ENCODE measurements at regions not wholly inside any gene's neighbourhood (a gene's known extent, or its start where the extent isn't known, plus 50 kb on each side); places are given as distances from the start of the nearest gene placed in this dataset.

DNA sequence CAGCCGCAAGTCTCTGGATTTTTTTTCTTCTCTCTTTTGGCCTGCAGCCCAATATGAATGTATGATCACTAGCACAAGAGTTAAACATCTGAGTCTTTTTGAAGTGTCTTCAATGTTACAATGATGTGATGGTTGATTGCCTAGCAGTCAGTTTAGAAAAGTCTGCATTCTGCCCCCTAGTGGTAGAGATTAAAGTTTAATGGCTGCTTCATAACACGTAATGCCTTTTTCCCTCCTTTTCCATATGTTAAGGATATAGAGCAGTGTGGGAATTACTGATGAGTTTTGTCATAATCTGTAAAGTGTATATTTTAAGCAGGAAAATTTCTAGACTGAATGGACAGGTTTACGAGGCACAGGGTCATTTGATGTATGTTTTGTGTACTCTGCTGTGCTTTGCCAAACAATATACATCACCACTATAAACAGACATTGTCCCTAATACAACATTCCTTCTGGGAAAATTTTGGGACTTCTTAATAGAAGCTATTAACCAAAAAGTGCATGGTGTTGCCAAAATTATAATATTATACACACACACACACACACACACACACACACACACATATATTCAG lies 1038.5 kb upstream of the NR2F2 start (continued):
- TF ChIP-seq, protein P1, sequence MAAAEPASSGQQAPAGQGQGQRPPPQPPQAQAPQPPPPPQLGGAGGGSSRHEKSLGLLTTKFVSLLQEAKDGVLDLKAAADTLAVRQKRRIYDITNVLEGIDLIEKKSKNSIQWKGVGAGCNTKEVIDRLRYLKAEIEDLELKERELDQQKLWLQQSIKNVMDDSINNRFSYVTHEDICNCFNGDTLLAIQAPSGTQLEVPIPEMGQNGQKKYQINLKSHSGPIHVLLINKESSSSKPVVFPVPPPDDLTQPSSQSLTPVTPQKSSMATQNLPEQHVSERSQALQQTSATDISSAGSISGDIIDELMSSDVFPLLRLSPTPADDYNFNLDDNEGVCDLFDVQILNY (CRISPR knock-in tag; conservative IDR thresholded peaks at IDR 0.05) = no peak
- TF ChIP-seq, protein P2, sequence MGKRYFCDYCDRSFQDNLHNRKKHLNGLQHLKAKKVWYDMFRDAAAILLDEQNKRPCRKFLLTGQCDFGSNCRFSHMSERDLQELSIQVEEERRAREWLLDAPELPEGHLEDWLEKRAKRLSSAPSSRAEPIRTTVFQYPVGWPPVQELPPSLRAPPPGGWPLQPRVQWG (CRISPR knock-in tag; IDR thresholded peaks at IDR 0.05; ENCODE audit: borderline replicate concordance, low read depth) = no peak
- peak; percentile 49 for TF ChIP-seq STAG1 (CRISPR knock-in tag; IDR thresholded peaks at IDR 0.05)
- TF ChIP-seq PITX1 (CRISPR knock-in tag; IDR thresholded peaks at IDR 0.05) = no peak
- no peak for TF ChIP-seq KLF16 (CRISPR knock-in tag; IDR thresholded peaks at IDR 0.05)
- TF ChIP-seq SMC3 (IDR thresholded peaks at IDR 0.05; ENCODE audit: low read length) = peak; percentile 64
- no peak for TF ChIP-seq ZNF543 (CRISPR knock-in tag; IDR thresholded peaks at IDR 0.05)
- TF ChIP-seq ZFP41 (CRISPR knock-in tag; IDR thresholded peaks at IDR 0.05; ENCODE audit: borderline replicate concordance) = no peak
- TF ChIP-seq MTA1 (CRISPR knock-in tag; IDR thresholded peaks at IDR 0.05; ENCODE audit: borderline replicate concordance) = no peak
- TF ChIP-seq MED1 (CRISPR knock-in tag; IDR thresholded peaks at IDR 0.05) = no peak
- TF ChIP-seq ZNF484 (CRISPR knock-in tag; IDR thresholded peaks at IDR 0.05; ENCODE audit: borderline replicate concordance, low read depth) = no peak
- TF ChIP-seq ZNF619 (CRISPR knock-in tag; IDR thresholded peaks at IDR 0.05) = no peak

DNA sequence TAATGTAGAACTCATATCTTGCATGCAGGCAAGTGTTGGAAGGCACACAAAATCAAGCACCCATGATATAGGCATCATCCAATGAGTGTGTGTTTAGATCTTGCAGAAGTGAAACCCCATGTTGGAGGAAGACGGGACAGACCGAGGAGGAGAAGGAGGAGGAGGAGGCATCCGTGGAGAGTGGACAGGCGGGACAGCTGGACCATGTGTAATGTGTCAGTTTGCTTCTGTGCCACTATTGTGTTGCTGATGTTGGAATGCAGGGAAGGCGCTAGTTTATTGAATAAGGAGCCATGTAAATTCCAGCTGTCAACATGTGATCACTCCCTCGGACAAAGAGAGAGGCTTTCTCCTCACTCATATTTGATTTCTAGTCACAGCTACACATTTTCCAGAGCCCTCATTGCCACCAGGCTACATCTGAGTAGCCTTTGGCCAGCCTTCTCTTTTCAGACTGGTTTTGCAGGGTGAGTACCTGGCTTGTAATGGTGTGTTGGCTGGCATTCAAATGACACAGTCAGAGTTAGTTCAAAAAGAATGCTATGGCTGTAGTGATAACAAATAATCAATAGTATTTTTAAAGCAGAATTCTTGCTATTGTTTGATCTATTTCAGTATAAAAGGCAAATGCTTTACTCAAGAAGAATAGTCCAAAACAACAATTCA lies 1037.6 kb upstream of the NR2F2 start:
- H3K4me3 ChIP-seq (replicated peaks in 1 of 3; ENCODE audit: insufficient read depth in 1 of 3, low read depth in 2 of 3, low read length in 3 of 3) = no peak overlapping the region
- ATAC-seq = no peak
- ChIA-PET CTCF (ENCODE audit: low intra/inter-chr PET ratio, low total read pairs) (interaction anchor here (2.5 kb wide), 1 partner anchor 622 kb away, joined by 28 read pairs; no protein-coding TSS in a partner anchor), POLR2A (no interaction called here)
- H3K4me1 ChIP-seq (ENCODE audit: insufficient read depth, low read length) = no peaks in the 10 kb centered on the region
- no peak for FAIRE-seq
- no peaks in the 10 kb centered on the region; a peak in 1 of 5 replicates for H3K27me3 ChIP-seq (ENCODE audit: control insufficient read depth in 1 of 2, insufficient read depth in 2 of 2, low read length in 2 of 2)
- no peaks in the 10 kb centered on the region for H3K79me2 ChIP-seq (ENCODE audit: insufficient read depth, low read length)
- no peak overlapping the region for H3K4me2 ChIP-seq (ENCODE audit: low read depth, low read length)
- intact Hi-C loops (cut with micrococcal nuclease; ENCODE audit: unreplicated experiment) = loop anchor here (1.0 to 5.0 kb wide), 2 partner anchors 266 to 623 kb away; no protein-coding TSS in a partner anchor
- H3K9me3 ChIP-seq (ENCODE audit: low read length) = no peaks in the 10 kb centered on the region
- DNase-seq (ENCODE audit: low spot score) = no peak
- H3K36me3 ChIP-seq (replicated peaks in 1 of 2; ENCODE audit: control insufficient read depth in 1 of 2, insufficient read depth in 2 of 2, low read length in 2 of 2) = no peaks in the 10 kb centered on the region
- in situ Hi-C loops (cut with HindIII; ENCODE audit: extremely low pct_ligation_motif_present, low pct_unique_long_range_greater_than_20kb) = loop anchor here (5.0 kb wide), 1 partner anchor 621 kb away; no protein-coding TSS in a partner anchor
- H4K20me1 ChIP-seq (ENCODE audit: insufficient read depth, low read length) = no peaks in the 10 kb centered on the region
- no peak overlapping the region for H3K9ac ChIP-seq (ENCODE audit: insufficient read depth, low read depth, low read length)
- no TSS peak for BruUV-seq (replicated peaks)
- 2% methylated on average over 5 of the region's 6 CpGs for WGBS (ENCODE audit: low lambda C conversion rate)
- no peak overlapping the region for H3K27ac ChIP-seq (ENCODE audit: extremely low read length, insufficient read depth, low read length)
- no peak overlapping the region for H2AFZ ChIP-seq (ENCODE audit: low read length)
- TF ChIP-seq KAT2B (IDR thresholded peaks at IDR 0.05; ENCODE audit: borderline replicate concordance, low read depth, low read length) (no peak), ARNTL (CRISPR knock-in tag; IDR thresholded peaks at IDR 0.05) (no peak), ZNF230 (CRISPR knock-in tag; IDR thresholded peaks at IDR 0.05) (no peak), ZNF24 (IDR thresholded peaks at IDR 0.05) (no peak), HOXA7 (CRISPR knock-in tag; IDR thresholded peaks at IDR 0.05) (no peak), RBFOX2 (IDR thresholded peaks at IDR 0.05; ENCODE audit: low read depth, low read length) (no peak), CENPT (CRISPR knock-in tag; IDR thresholded peaks at IDR 0.05; ENCODE audit: low read depth) (no peak), ZFP36 (IDR thresholded peaks at IDR 0.05; ENCODE audit: borderline replicate concordance, low read depth, low read length, partially characterized antibody) (no peak), HMG20A (CRISPR knock-in tag; IDR thresholded peaks at IDR 0.05; ENCODE audit: borderline replicate concordance) (no peak), ISL2 (CRISPR knock-in tag; IDR thresholded peaks at IDR 0.05) (no peak)
- TF ChIP-seq, protein P3, sequence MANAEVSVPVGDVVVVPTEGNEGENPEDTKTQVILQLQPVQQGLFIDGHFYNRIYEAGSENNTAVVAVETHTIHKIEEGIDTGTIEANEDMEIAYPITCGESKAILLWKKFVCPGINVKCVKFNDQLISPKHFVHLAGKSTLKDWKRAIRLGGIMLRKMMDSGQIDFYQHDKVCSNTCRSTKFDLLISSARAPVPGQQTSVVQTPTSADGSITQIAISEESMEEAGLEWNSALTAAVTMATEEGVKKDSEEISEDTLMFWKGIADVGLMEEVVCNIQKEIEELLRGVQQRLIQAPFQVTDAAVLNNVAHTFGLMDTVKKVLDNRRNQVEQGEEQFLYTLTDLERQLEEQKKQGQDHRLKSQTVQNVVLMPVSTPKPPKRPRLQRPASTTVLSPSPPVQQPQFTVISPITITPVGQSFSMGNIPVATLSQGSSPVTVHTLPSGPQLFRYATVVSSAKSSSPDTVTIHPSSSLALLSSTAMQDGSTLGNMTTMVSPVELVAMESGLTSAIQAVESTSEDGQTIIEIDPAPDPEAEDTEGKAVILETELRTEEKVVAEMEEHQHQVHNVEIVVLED (CRISPR knock-in tag; IDR thresholded peaks at IDR 0.05; ENCODE audit: borderline replicate concordance) = no peak
